ENCODE measurements at regions not wholly inside any gene's neighbourhood (a gene's known extent, or its start where the extent isn't known, plus 50 kb on each side); places are given as distances from the start of the nearest gene placed in this dataset.

DNA sequence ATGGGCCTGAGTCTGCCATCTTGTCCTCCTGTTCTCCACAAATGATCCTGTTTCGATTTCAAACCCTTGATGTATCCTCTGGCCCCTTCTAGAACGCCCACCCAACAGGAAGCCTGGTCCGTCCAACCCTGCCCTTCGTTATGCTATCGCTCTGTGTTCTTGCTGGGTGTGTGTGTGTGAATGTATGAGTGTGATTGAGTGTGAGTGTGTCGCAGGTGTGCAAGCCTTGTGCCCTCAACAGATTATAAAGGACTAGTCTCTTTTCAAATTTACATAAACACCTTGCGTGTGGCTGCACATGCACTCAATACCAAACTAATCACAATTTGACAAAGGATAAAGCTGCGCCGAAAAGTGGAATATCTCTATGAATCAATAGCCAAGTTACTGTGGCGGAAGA, 149.5 kb upstream of the SALL3 start:
- Histone ChIP-seq H3K4me1 (ENCODE audit: insufficient read depth, insufficient read length) (no peaks in the 10 kb centered on the region), H3K27me3 (ENCODE audit: insufficient read depth, insufficient read length) (no peaks in the 10 kb centered on the region), H3K36me3 (ENCODE audit: insufficient read depth, insufficient read length, low read length) (no peaks in the 10 kb centered on the region), H3K9me3 (ENCODE audit: insufficient read depth, low read length) (peaks cover 4% of the 10 kb centered on the region; the same call in 1 of the 2 replicates), H3K4me3 (ENCODE audit: insufficient read length, low read depth) (no peak overlapping the region), H3K9ac (ENCODE audit: insufficient read length, low read depth) (no peak overlapping the region)
- no peak for DNase-seq (ENCODE audit: low read depth, low spot score)
- TF ChIP-seq YY1 (IDR thresholded peaks at IDR 0.05; ENCODE audit: insufficient read depth, insufficient read length) (no peak), SUZ12 (IDR thresholded peaks at IDR 0.05; ENCODE audit: extremely low read depth, insufficient read depth, insufficient read length) (no peak)

DNA sequence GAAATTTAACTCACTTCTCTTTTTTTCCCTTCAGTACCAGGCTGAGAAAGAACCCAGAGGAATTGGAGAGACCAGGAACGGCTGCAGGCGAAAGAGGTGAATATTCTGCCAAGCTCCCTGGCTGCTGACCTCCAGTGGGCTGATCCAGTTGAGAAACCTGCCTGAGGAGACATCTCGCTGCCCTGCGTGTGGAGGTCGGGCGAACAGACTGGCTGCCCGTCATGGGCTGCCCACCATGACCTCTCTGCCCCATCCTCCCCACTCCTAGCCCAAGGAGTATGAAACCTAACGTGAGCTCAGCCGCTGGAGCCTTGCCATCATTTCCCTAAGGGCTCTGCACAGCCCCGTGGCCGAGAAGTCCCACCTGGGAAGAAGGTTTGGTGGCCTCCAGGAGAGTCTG, 148.8 kb upstream of the SALL3 start:
- peaks cover 4% of the 10 kb centered on the region; the same call in 1 of the 2 replicates for H3K9me3 ChIP-seq (ENCODE audit: insufficient read depth, low read length)
- DNase-seq (ENCODE audit: low read depth, low spot score), result no peak
- no peaks in the 10 kb centered on the region for H3K27me3 ChIP-seq (ENCODE audit: insufficient read depth, insufficient read length)
- no peak overlapping the region for H3K4me3 ChIP-seq (ENCODE audit: insufficient read length, low read depth)
- no peaks in the 10 kb centered on the region for H3K36me3 ChIP-seq (ENCODE audit: insufficient read depth, insufficient read length, low read length)
- TF ChIP-seq SUZ12 (IDR thresholded peaks at IDR 0.05; ENCODE audit: extremely low read depth, insufficient read depth, insufficient read length) (no peak), YY1 (IDR thresholded peaks at IDR 0.05; ENCODE audit: insufficient read depth, insufficient read length) (no peak), ZNF274 (IDR thresholded peaks at IDR 0.05; ENCODE audit: low read depth, low read length) (no peak)
- no peaks in the 10 kb centered on the region for H3K4me1 ChIP-seq (ENCODE audit: insufficient read depth, insufficient read length)
- no peak overlapping the region for H3K9ac ChIP-seq (ENCODE audit: insufficient read length, low read depth)

DNA sequence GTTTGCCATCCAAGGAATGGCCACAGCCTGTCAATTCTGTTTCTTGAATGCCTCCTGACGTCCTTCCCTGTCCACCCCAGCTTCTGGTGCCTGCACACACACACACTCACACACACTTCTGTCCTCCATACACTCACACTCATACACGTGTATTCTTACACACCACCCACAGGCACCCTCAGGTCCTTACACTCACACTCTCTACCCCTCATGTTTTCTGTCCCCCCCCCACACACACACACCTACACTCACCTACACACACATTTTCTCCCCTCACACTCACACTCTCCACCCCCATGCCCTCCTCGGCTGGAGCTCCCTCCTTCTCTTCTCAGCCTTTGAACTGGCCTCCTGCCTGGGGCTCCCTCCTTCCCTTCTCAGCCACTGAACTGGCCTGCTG, 148.0 kb upstream of the SALL3 start:
- peaks cover 4% of the 10 kb centered on the region; the same call in 1 of the 2 replicates for H3K9me3 ChIP-seq (ENCODE audit: insufficient read depth, low read length)
- H3K4me3 ChIP-seq (ENCODE audit: insufficient read length, low read depth), result no peak overlapping the region
- no peaks in the 10 kb centered on the region for H3K4me1 ChIP-seq (ENCODE audit: insufficient read depth, insufficient read length)
- TF ChIP-seq SUZ12 (IDR thresholded peaks at IDR 0.05; ENCODE audit: extremely low read depth, insufficient read depth, insufficient read length) (no peak), ZNF274 (IDR thresholded peaks at IDR 0.05; ENCODE audit: low read depth, low read length) (no peak), YY1 (IDR thresholded peaks at IDR 0.05; ENCODE audit: insufficient read depth, insufficient read length) (no peak)
- no peak overlapping the region for H3K9ac ChIP-seq (ENCODE audit: insufficient read length, low read depth)
- H3K27me3 ChIP-seq (ENCODE audit: insufficient read depth, insufficient read length), result no peaks in the 10 kb centered on the region
- DNase-seq (ENCODE audit: low read depth, low spot score), result no peak
- no peaks in the 10 kb centered on the region for H3K36me3 ChIP-seq (ENCODE audit: insufficient read depth, insufficient read length, low read length)

DNA sequence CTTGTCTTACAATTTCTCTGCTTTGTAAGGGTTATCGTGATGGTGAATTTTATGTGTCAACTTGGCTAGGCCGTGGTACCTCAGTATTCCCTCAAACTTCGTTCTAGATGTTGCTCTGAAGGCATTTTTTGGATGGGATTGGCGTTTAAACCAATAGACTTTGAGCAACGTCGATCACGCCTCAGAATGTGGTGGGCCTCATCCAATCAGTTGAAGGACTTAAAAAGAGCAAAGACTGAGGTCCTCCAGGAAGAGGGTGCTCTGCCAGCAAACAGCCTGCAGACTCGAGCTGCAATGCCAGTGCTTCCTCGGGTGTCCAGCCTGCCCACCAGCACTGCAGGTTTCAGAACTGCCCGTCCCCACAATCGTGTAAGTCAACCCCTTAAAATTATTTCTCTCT, 145.8 kb upstream of the SALL3 start:
- Histone ChIP-seq H3K36me3 (ENCODE audit: insufficient read depth, insufficient read length, low read length) (no peaks in the 10 kb centered on the region), H3K4me3 (ENCODE audit: insufficient read length, low read depth) (no peak overlapping the region), H3K9me3 (ENCODE audit: insufficient read depth, low read length) (peaks cover 4% of the 10 kb centered on the region; the same call in 1 of the 2 replicates), H3K27me3 (ENCODE audit: insufficient read depth, insufficient read length) (no peaks in the 10 kb centered on the region), H3K4me1 (ENCODE audit: insufficient read depth, insufficient read length) (no peaks in the 10 kb centered on the region), H3K9ac (ENCODE audit: insufficient read length, low read depth) (no peak overlapping the region)
- no peak for DNase-seq (ENCODE audit: low read depth, low spot score)
- no peak for TF ChIP-seq SUZ12 (IDR thresholded peaks at IDR 0.05; ENCODE audit: extremely low read depth, insufficient read depth, insufficient read length)
- TF ChIP-seq ZNF274 (IDR thresholded peaks at IDR 0.05; ENCODE audit: low read depth, low read length), result no peak
- no peak for TF ChIP-seq YY1 (IDR thresholded peaks at IDR 0.05; ENCODE audit: insufficient read depth, insufficient read length)

DNA sequence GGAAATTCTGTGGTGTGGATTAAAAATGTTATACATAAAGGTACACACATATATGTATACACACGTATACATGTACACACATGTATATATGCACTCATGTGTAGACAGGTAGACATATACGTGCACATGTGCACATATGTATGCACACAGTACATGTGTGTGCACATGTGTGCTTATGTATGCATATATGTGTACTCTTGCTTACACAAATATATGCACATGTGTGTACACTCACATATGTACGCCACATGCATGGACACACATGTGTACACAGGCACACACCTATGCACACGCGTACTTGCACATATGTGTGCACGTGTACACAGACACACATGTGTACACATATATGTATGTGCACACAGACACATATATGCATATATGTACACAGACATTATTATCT, 142.8 kb upstream of the SALL3 start:
- TF ChIP-seq SUZ12 (IDR thresholded peaks at IDR 0.05; ENCODE audit: extremely low read depth, insufficient read depth, insufficient read length), result no peak
- TF ChIP-seq YY1 (IDR thresholded peaks at IDR 0.05; ENCODE audit: insufficient read depth, insufficient read length), result no peak
- TF ChIP-seq ZNF274 (IDR thresholded peaks at IDR 0.05; ENCODE audit: low read depth, low read length), result no peak
- Histone ChIP-seq H3K9ac (ENCODE audit: insufficient read length, low read depth) (no peak overlapping the region), H3K27me3 (ENCODE audit: insufficient read depth, insufficient read length) (no peaks in the 10 kb centered on the region), H3K36me3 (ENCODE audit: insufficient read depth, insufficient read length, low read length) (no peaks in the 10 kb centered on the region), H3K4me1 (ENCODE audit: insufficient read depth, insufficient read length) (no peaks in the 10 kb centered on the region), H3K4me3 (ENCODE audit: insufficient read length, low read depth) (no peak overlapping the region), H3K9me3 (ENCODE audit: insufficient read depth, low read length) (no peaks in the 10 kb centered on the region)
- DNase-seq (ENCODE audit: low read depth, low spot score), result no peak

DNA sequence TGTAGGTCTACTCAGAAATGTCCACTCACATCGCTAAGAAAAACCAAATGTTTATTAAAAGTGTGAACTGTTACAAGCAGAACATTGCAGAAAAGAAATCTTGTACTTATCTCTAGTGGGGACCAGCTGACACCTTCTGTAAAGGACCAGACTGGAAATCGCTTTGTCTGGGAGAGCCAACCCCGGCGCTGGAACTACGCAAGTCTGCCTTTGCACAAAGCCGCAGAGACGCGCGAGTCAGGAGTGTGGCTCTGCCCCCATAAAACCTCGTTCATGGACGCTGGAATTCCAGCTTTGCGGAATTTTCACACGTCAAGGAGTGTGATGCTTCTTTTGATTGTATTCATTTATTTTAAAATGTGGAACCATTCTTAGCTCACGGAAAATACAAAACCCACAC, 141.9 kb upstream of the SALL3 start:
- Histone ChIP-seq H3K27me3 (ENCODE audit: insufficient read depth, insufficient read length) (no peaks in the 10 kb centered on the region), H3K9me3 (ENCODE audit: insufficient read depth, low read length) (no peaks in the 10 kb centered on the region), H3K36me3 (ENCODE audit: insufficient read depth, insufficient read length, low read length) (no peaks in the 10 kb centered on the region), H3K4me3 (ENCODE audit: insufficient read length, low read depth) (no peak overlapping the region), H3K4me1 (ENCODE audit: insufficient read depth, insufficient read length) (no peaks in the 10 kb centered on the region), H3K9ac (ENCODE audit: insufficient read length, low read depth) (no peak overlapping the region)
- no peak for TF ChIP-seq ZNF274 (IDR thresholded peaks at IDR 0.05; ENCODE audit: low read depth, low read length)
- TF ChIP-seq YY1 (IDR thresholded peaks at IDR 0.05; ENCODE audit: insufficient read depth, insufficient read length), result no peak
- TF ChIP-seq SUZ12 (IDR thresholded peaks at IDR 0.05; ENCODE audit: extremely low read depth, insufficient read depth, insufficient read length), result no peak
- no peak for DNase-seq (ENCODE audit: low read depth, low spot score)

DNA sequence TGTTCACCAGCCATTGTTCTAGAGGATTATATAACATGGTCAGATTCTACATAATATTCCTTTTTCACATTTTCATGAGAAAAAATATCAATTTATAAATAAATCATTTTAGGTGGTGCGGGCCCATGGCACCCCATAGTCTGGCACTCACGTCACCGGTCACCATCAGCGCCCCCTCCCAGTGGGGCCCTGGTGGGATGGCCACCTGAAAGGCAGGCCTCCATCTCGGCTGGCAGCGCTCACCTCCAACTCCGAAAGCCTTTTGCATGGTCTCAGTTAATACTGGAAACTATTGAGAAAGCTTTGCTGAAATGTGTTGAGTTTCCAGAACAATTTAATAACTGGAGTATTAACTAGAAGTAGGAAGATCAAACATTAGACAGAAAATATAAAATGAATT, 141.4 kb upstream of the SALL3 start:
- H3K4me3 ChIP-seq (ENCODE audit: insufficient read length, low read depth), result no peak overlapping the region
- DNase-seq (ENCODE audit: low read depth, low spot score), result no peak
- no peaks in the 10 kb centered on the region for H3K9me3 ChIP-seq (ENCODE audit: insufficient read depth, low read length)
- no peak overlapping the region for H3K9ac ChIP-seq (ENCODE audit: insufficient read length, low read depth)
- TF ChIP-seq SUZ12 (IDR thresholded peaks at IDR 0.05; ENCODE audit: extremely low read depth, insufficient read depth, insufficient read length), result no peak
- TF ChIP-seq ZNF274 (IDR thresholded peaks at IDR 0.05; ENCODE audit: low read depth, low read length), result no peak
- no peak for TF ChIP-seq YY1 (IDR thresholded peaks at IDR 0.05; ENCODE audit: insufficient read depth, insufficient read length)
- no peaks in the 10 kb centered on the region for H3K4me1 ChIP-seq (ENCODE audit: insufficient read depth, insufficient read length)
- no peaks in the 10 kb centered on the region for H3K27me3 ChIP-seq (ENCODE audit: insufficient read depth, insufficient read length)
- no peaks in the 10 kb centered on the region for H3K36me3 ChIP-seq (ENCODE audit: insufficient read depth, insufficient read length, low read length)

DNA sequence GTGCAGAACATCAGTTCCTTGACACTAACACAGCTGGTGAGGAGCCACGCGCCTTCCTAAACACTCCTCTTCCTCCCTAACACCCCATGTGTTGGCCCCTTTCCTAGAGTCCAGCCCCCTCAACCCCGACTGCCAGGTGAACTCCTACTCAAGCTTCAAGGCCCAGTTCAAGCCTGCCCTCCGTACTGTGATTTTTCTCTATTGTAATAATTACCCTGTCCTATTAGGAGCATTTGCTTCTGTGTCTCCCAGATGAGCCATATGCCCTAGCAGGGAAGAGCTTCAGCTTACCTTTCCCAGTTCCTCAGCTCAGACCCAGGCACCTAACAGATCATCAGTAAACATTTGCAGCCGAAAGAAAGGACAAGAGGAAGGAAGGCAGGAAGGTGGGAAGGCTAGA, 130.6 kb upstream of the SALL3 start:
- peaks cover 21% of the 10 kb centered on the region for H3K9me3 ChIP-seq (ENCODE audit: insufficient read depth, low read length)
- no peak for DNase-seq (ENCODE audit: low read depth, low spot score)
- TF ChIP-seq SUZ12 (IDR thresholded peaks at IDR 0.05; ENCODE audit: extremely low read depth, insufficient read depth, insufficient read length) (no peak), ZNF274 (IDR thresholded peaks at IDR 0.05; ENCODE audit: low read depth, low read length) (no peak), YY1 (IDR thresholded peaks at IDR 0.05; ENCODE audit: insufficient read depth, insufficient read length) (no peak)

More for the DNA sequence above, 130.6 kb upstream of the SALL3 start:
- no peaks in the 10 kb centered on the region for H3K36me3 ChIP-seq (ENCODE audit: insufficient read depth, insufficient read length, low read length)
- H3K9ac ChIP-seq (ENCODE audit: insufficient read length, low read depth), result no peak overlapping the region
- no peak overlapping the region for H3K4me3 ChIP-seq (ENCODE audit: insufficient read length, low read depth)
- H3K27me3 ChIP-seq (ENCODE audit: insufficient read depth, insufficient read length), result no peaks in the 10 kb centered on the region
- H3K4me1 ChIP-seq (ENCODE audit: insufficient read depth, insufficient read length), result no peaks in the 10 kb centered on the region
